Mammary epithelial cell (primary cell): ENCODE measurements at regions not wholly inside any gene's neighbourhood (a gene's known extent, or its start where the extent isn't known, plus 50 kb on each side); places are given as distances from the start of the nearest gene placed in this dataset.

Experiments
- EZH2 ChIP-seq: IDR thresholded peaks from 2 replicates; pipeline ENCODE4 v1.6.1; 2012; ENCODE audit warnings: low read length, inconsistent platforms, borderline replicate concordance
- TF ChIP-seq, protein P1 (sequence below), 2 donors: IDR thresholded peaks in 1 of 2; conservative IDR thresholded peaks in 1 of 2; 2 replicates each; pipeline ENCODE4 v1.5.1; 2011 to 2012; ENCODE audit warnings: inconsistent platforms in 2 of 2, low read length in 2 of 2, mild to moderate bottlenecking in 2 of 2, control low read depth in 1 of 2, low read depth in 1 of 2; ENCODE audit not compliant: insufficient read depth in 1 of 2; ENCODE audit errors: extremely low read depth in 1 of 2

DNA sequence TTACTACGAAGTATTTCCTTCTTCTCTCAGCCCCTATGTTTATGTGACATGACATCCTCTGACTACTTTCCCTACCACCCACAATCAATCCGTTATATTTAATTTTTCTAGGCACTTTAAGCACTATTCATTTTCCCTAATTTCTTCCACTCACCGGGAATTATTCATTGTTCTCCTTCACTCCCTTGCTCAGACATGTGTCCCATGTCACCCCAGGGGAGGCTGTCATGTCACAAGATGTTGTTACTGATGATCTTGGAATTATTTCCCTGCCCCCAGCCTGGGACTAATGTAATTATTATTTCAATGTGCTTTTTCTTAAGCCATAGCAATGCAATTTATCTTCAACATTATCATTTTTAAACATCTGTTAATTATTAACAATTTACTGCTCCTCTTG, 317.2 kb downstream of the PHF14 start:
- TF ChIP-seq, protein P1, sequence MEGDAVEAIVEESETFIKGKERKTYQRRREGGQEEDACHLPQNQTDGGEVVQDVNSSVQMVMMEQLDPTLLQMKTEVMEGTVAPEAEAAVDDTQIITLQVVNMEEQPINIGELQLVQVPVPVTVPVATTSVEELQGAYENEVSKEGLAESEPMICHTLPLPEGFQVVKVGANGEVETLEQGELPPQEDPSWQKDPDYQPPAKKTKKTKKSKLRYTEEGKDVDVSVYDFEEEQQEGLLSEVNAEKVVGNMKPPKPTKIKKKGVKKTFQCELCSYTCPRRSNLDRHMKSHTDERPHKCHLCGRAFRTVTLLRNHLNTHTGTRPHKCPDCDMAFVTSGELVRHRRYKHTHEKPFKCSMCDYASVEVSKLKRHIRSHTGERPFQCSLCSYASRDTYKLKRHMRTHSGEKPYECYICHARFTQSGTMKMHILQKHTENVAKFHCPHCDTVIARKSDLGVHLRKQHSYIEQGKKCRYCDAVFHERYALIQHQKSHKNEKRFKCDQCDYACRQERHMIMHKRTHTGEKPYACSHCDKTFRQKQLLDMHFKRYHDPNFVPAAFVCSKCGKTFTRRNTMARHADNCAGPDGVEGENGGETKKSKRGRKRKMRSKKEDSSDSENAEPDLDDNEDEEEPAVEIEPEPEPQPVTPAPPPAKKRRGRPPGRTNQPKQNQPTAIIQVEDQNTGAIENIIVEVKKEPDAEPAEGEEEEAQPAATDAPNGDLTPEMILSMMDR (conservative IDR thresholded peaks at IDR 0.05 in 1 of 2, IDR thresholded peaks at IDR 0.05 in 1 of 2; ENCODE audit: extremely low read depth in 1 of 2, insufficient read depth in 1 of 2, low read depth in 1 of 2, low read length in 2 of 2) = no peak
- TF ChIP-seq EZH2 = no peak
